ENCODE measurements at regions not wholly inside any gene's neighbourhood (a gene's known extent, or its start where the extent isn't known, plus 50 kb on each side); places are given as distances from the start of the nearest gene placed in this dataset.
"Not testable (repeated sequence)": the region's sequence is repeated elsewhere in the genome, so short reads cannot be mapped to it uniquely, and the experiment has no call there.

DNA sequence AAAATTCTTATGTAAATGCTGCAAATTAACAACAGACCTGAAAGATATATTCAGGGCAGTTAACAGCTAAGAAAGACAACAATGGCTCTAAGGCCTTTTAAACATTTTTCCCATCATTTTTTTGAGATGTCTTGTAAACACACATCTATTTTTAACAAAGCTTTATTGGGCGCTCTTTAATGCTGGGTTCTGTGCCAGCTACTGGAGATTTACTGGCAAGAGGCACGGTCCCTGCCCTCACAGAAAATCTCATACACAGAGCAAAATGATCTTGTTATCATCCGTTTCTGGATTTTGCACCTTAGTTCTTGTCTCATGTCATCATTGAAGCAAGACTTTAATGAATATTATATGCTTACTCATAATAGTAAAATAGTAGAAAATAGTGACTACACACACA, 1022.3 kb upstream of the WWC1 start:
- intact Hi-C loops (cut with micrococcal nuclease), result no loop called here

DNA sequence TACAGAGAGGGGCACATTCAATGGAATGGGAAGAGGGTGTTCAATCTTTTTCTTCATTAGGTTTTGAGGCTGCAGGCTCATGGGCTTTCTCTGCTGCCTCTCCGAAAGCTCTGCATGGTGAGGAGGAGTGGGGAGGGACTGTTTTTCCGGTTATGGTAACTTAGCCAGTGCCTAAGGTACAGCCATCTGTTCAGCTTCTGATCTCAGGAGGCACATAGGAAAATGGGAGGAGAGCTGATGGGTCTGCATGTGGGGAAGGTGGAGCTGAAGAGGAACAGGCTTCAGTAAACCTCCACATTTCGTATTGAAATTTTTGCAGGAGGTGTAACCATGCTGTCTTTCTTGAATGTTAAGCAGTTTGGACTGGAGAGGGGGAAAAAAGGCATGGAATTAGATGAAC, 1020.4 kb upstream of the WWC1 start:
- intact Hi-C loops (cut with micrococcal nuclease), result no loop called here

DNA sequence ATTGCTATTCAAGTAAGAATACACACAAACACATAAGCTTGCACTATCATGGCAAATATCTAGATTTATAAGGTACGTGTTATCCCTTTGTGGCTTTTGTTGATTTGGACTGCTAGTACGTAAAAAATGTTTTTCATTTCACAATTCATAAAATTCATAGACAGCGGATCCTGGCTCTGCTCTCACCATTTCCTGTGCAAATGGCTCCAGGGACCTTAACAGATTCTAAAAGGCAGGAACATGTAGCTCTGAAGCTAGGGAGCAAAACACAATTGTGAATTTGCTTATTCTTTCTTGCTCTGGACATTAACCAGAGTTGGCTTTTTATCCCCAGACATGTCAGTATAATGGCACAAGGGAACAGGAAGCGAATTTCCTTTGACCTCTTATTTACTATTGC, 1019.9 kb upstream of the WWC1 start:
- intact Hi-C loops (cut with micrococcal nuclease), result no loop called here

DNA sequence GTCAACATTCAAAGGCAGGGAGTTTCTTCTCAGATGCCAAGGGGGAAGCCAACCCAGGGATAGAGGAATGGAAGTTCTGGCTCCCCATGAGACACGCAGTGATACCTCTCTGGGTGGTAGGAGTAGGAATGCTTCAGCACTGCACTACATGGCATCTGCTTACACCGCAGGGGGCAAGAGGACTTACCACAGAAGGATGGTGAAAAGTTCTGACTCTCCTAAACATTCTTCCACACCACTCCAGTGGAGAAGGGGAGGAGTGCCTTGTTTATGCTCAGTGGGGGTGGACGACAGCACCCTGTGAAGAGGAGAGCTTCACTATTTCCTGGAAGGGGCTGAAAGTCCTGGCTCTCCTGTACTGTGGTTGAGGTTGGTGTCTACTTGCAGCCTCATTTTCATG, 1011.3 kb upstream of the WWC1 start:
- intact Hi-C loops (cut with micrococcal nuclease), result no loop called here

DNA sequence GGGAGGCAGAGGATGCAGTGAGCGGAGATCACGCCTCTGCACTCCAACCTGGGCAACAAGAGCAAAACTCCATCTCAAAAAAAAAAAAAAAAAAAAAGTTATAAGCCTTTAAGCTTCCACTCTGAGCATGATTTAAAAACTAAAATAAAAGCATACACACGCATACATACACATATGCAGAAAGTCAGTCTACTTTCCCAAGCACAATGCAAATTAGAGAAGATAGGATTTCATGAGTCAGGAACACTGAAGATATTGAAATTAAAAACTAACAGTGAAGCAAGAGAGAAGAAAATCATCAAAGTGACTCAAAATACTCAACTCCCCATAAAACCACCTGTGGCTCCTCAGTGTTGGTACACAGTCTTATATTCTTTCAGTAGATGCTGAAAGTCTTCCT, 1009.5 kb upstream of the WWC1 start:
- intact Hi-C loops (cut with micrococcal nuclease), result no loop called here

DNA sequence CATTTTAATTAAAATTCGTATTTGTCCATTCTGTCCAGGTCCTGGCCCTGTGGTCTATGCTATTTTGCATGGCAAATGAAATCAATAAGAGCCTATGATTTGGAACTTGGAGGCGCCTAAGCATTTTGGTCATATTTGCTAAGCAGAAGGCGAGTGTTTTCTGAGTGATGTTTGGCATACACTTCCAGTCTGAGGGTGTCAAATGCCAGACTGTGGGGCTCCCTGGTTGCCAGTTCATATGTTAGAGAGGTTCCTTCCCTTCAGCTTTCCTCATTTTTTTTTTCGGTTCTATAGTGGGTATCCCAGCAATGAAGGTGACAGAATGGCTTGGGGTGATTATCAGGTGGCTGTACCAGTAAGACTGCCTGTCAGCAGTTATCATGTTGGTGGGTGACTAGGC, 1007.8 kb upstream of the WWC1 start:
- intact Hi-C loops (cut with micrococcal nuclease), result no loop called here

DNA sequence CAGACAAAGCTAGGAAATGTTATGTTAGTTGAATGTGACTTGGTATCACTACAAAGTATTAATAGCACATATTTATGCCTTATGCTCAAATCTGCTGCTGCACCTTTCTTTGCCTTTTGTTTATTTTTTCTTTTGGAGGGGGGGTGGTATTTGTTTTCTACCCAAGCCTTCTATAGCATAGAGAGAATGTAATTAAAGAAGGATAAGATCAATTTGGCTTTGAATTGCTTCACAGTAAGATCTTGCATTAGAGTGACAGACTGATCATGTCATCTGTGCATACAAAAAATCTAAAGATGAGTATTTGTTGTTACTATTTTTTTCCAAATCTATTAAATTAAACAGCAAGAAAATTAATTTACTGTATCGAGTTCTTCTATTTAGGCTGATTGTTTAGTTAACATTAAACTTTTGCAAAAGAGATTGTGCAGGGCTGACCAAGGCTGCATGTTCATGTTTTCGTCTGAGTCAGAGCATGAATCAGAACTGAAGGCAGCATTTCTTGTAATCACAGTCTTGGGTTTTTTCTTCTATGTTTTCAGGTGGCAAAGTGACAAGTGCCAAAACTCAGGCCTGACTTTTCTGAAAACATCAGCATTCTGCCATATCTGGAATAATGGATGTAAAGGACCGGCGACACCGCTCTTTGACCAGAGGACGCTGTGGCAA, 1007.1 kb upstream of the WWC1 start:
- intact Hi-C loops (cut with micrococcal nuclease), result no loop called here

DNA sequence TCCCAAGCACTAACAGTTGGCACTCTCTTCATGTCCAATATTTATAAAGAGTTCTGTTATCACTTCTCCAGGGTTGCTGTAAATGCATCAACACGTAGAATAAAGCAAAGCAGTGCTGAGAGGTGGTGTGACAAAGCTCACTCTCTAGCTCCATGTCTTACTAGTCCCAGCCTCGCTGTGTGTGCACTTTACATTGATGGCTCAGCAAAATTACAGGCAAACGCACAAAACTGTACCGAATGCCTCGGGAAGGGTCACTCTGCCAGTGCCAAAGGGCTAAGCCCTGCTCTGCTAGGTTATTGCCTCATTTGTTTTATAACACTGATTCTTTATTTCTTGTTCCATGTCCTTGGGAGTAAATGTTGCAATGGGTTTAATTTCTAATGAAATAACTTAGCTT, 1005.9 kb upstream of the WWC1 start:
- intact Hi-C loops (cut with micrococcal nuclease), result no loop called here

DNA sequence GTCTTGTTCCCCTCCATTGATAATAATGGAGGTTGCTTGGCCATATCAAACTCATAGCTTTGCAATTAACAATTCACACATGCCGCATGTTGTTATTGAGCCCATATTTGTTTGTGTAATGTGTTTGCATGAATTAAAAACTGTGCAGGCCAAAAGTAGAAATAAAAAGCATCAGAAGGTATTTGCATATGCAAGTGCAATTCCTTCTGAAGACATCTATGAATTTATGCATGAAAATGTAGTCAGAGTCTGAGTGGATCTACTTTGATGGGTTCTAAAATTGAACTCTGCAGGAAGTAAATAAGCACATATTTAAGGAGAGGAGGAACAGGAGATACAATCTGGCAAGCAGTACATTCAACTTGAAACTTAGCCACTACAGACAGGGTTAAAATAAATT, 1004.6 kb upstream of the WWC1 start:
- intact Hi-C loops (cut with micrococcal nuclease), result no loop called here

DNA sequence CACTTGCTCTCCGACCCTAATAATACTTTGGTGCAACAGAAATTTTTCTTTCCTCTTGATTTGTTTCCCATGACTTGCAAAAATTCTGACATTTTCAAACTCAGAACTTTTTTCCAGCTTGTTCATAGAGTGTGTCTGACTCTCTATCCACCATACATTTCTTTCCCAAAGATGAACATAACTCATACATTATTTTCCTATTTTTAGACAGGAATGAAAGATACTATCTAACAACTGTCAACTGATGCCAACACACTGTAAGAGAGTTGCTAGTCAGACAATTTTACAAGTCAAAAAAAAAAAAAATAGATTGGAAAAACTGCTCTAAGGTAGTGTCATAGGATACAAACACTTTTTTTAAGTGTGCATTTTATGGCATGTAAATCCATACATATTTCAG, 1001.0 kb upstream of the WWC1 start:
- intact Hi-C loops (cut with micrococcal nuclease), result no loop called here

DNA sequence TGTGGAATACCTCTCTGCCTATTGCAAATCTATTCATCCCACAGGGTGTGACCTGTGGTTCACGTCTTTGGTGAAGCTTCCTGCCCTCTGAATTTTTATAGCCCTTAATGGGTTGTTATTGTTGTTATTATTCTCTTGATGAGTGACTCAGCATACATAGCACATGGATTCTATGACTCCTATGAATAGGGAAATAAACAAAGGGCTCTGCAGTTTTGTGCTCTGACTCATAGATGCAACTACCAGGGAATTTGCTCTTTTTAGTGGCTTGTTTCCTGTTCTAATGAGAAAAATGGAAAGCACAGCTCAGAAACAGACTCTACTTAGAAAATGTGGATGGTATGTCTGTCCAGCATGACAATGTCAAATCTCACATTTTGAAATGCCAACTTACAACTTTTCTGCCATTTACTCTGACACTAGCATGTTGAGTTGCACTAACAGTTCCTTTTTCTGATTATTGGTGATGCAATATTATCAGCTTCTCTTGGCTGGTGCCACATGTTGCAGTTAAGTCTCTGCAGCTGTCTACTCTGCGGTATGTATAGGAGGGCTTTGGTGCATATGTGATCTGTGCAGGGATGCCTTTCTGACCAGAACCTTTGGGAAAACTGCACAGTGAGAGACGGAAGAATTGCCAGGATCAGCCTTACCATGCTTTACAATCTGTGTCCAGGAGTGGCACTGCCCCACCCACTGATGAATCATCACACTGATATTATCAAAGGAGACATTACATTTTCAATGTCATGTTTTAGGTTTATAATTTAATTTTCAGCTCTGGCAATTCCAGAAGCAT, 996.4 kb upstream of the WWC1 start:
- intact Hi-C loops (cut with micrococcal nuclease), result no loop called here

DNA sequence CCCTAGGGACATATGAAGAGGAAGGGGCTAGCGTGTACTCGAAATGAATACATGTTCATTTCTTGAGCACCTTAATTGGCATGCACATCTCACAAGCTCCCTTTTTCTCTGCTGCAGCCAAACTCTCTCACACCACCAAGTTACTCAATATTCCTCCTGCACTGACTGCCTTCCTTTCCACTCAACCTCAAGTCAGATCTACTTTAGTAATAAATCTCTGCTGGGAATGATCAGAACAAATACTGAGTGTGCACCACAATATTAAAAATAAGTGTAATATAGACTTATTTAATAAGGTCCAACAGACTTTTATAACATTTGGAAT, 995.8 kb upstream of the WWC1 start:
- intact Hi-C loops (cut with micrococcal nuclease), result no loop called here

DNA sequence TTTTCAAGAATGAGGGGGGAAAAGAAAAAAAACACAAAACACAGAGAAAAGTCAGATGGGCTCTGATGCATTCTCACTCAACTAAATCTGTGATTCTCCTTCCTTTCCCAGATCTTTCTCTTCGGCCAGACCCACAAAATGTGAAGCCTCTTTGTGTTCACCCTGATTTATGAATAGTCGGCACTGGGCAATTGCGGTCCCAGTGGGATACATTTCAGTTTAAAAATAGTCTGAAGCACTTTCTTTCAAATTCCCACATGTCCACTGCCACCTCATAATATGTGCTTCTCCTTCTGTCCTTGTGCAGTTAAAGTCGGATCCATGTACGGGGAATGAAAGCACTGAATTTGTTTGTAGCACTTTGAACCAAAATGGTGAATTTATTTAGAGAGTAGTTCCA, 995.4 kb upstream of the WWC1 start:
- intact Hi-C loops (cut with micrococcal nuclease), result no loop called here

DNA sequence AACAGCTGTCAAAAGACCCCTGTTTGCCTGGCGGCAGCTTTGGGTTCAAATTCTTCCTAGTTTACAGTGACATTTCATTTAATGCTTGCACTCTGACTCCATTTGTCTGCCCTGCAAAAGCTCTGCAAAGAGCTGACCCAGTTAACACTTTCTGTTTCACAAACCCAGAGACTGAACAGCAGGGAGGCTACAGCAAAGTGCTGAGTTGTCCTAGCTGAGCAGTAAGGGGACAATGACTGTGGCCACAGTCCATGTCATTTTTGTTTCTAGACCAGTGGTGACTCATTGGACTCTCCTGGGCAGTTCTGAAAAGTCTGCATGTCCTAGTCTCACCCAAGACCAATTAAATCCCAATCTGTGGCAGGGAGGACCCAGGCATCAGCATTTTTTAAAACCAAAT, 994.8 kb upstream of the WWC1 start:
- intact Hi-C loops (cut with micrococcal nuclease), result no loop called here

DNA sequence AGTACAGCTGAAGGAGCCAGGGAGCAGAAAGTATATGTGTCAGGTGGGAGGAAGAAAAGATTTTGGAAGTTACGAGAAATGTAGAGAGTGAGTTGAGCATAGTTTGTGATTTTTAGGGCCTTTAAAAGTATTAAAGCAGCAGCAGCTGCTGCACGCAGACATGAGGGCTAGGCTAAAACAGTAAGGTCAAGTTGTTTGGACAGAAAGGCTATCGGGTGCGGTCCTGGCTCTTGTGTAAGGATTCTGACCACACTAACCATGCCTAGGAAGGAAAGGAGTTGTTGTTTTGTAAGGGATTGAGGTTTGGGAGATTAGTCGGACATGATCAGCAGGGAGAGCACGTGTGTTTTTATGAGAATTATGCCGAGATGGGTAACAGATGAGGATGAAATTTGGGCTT, 991.6 kb upstream of the WWC1 start:
- intact Hi-C loops (cut with micrococcal nuclease), result not testable (repeated sequence)

DNA sequence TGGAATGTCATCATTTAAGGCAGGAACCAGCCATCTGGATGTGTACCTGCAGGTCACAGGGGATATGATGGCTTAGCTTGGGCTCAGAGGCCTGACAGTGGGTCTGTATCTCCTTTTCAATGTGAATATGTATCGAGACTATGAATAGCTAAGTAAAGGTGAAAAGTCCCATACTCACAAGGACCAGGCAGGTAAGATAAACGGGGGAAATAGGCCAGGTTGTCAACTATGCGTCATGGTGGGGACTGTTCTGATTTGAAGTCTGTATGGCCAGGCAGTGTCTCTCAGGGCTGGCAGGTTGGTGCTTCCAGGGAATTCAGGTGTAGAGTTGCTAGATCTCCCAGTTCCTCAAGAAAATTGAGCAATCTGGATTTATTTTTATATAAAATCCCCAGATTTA, 987.9 kb upstream of the WWC1 start:
- intact Hi-C loops (cut with micrococcal nuclease), result no loop called here

DNA sequence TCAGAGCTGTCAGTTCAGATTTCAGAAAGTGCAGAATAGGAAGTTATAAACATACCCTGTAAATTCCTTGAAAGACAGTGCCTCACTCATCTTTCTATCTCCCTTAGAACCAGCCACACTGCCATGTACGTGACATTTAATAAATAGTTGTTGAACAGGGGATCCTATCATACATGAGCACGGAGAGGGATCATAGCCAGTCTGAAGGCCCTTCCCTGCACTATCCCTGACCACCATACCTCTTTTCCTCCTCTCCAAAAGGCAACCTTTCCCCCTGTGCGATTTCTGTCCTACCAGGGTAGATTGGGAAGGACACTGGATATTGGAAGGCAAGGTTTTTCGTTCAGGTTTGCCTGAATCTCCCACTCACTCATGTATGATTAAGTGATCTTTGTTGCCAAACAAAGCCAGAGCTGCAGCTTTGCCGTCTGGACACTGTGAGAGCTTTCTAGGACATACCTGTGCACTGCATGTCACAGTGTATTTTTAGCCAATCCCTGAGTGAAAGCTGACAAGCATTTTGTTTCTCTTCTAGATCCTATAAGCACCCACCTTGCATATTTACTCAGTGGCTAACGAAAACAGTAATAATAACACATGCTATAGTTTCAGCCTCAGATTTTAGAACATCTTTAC, 986.5 kb upstream of the WWC1 start:
- intact Hi-C loops (cut with micrococcal nuclease), result no loop called here

DNA sequence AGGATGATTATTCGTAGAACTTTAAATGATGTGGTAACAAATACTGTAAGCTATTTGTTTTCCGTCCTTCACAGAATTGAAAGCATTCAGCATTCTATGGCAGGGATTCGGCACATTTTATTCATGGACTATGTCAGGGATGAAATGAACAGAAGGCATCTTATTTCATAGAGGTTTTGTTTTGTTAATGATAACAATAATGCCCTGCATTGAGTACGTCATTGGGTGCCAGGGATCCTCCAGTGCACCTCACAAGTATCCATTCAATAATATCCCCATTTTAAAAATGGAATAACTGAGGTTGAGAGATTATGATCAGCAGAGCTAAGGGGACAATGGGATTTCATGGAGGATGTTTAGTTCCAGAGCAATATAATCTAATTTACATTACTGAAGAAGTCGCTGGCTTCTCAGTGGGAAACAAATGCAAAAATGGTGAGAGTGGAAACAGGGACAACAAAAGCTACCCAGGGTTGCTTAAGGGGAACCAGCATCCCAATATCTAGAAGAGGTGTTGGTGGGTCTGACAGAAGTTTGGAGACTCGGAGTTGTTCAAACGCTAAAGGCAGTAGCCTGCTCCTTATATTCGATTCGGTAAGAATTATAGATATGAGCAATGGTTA, 985.7 kb upstream of the WWC1 start:
- intact Hi-C loops (cut with micrococcal nuclease), result no loop called here

DNA sequence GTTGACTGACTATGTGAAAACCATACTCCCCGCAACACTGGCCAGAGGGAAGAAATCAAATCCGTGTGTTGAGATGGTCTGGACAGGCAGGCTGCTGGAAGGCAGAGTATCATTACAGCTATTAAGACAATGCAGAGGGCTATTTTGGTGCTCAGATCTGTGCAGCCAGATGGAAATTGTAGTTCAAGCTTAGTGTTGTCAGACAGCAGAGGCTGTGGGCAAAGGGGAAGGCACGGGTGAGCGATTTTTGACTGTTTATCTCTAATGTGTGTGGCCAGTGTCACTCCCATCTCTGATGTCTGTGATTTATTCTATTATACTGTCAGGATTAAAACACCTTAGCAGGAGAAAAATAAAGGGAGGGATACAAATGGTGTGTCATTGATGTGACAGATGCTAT, 984.4 kb upstream of the WWC1 start:
- intact Hi-C loops (cut with micrococcal nuclease), result no loop called here

DNA sequence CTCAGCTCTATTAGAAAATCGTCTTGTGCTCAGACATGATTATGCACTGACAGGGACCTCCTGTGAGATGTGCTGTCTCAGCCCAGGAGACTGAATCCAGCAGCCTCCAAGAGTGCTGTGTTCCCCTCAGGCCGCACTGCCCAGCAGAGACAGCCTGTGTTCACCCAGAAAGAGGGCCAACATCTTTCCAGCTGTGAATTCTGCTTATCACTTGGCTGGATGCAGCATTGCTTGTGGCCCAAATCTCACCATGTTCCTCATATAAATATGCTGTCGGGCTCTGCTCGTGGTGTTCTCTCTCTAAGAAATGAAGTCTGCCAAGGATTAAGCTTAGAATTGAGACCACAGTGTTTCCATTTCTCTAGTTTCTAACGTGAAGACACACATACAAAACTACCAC, 983.0 kb upstream of the WWC1 start:
- intact Hi-C loops (cut with micrococcal nuclease), result no loop called here

DNA sequence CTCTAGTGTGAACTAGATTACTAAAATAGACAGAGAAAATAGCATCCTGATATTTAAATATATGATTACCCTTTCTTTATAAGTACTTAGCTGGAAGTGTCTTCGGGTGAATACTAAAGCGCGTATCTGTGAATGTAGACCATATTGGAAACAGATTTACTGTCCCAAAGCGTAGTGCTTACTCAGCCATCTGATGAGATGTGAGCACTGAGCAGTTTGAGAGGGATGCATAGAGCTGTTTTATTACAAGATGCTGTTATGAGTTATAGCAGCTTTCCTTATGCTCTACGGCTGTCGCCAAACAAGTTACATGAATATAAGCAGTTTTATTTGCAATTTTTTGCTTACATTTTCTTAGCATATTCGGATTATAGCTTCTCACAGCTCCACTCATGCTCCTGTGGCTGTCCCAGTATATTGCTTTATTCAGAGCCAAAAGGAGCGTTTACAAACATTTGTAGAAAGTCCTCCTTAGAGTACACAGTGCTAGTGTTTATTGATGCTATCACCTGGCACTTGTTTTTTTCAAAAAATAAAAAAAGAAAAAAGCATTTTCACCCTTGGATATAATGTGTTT, 981.4 kb upstream of the WWC1 start:
- intact Hi-C loops (cut with micrococcal nuclease), result no loop called here

DNA sequence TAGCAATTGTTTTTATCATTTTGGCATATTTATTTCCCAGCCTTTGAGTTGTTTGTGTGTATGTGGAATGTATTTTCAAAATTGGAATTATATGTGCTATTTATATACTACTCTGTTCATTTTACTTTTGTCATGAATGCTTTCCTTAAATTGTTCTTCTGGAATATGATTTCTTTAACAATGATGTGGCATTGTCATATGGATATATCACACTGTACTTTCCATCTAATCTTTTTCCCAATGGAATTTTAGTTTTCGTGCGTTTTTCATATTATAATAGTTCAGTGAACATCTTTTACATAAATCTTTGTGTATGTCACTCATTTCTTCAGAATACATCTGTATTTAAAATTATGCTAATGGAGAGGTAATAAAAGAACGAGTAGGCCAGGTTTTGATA, 980.1 kb upstream of the WWC1 start:
- intact Hi-C loops (cut with micrococcal nuclease), result no loop called here

All from T-helper 1 cell treated with Interleukin-12 subunit alpha and Interleukin-12 subunit beta and Interleukin-4 antibody, amounts not matched to agents 30 ng/mL and 1 ng/mL, for 36 hours (primary cell).